ENCODE measurements at regions not wholly inside any gene's neighbourhood (a gene's known extent, or its start where the extent isn't known, plus 50 kb on each side); places are given as distances from the start of the nearest gene placed in this dataset.
A peak's percentile ranks its signal among the peaks of the same experiment; 100 is the strongest.

GRCh38 chr3:8317661-8318649 lies 183.7 kb upstream of the LMCD1 start:
- TF ChIP-seq CTCF (IDR thresholded peaks at IDR 0.05) (no peak), POLR2AphosphoS5 (IDR thresholded peaks at IDR 0.05) (no peak), EP300 (IDR thresholded peaks at IDR 0.05) (no peak), POLR2A (IDR thresholded peaks at IDR 0.05) (no peak)
- 57 to 73% (median 71%) methylated on average over 8 of the region's 8 CpGs for WGBS, 5 donors
- intact Hi-C loops (cut with DNase I; ENCODE audit: low total_unique reads): no loop called here

GRCh38 chr3:8319935-8320634 lies 181.5 kb upstream of the LMCD1 start:
- 59 to 73% (median 67%) methylated on average over 2 of the region's 2 CpGs for WGBS, 5 donors
- Histone ChIP-seq H3K27me3 (no peaks in the 10 kb centered on the region), H3K27ac (no peak overlapping the region), H3K4me3 (no peak overlapping the region), H3K36me3 (no peaks in the 10 kb centered on the region), H3K9me3 (no peaks in the 10 kb centered on the region), H3K4me1 (peaks cover 0 to 10% (median 0%) of the 10 kb centered on the region in 4 donors)
- no peak for TF ChIP-seq EP300 (IDR thresholded peaks at IDR 0.05)
- no peak for TF ChIP-seq POLR2A (IDR thresholded peaks at IDR 0.05)
- TF ChIP-seq POLR2AphosphoS5 (IDR thresholded peaks at IDR 0.05): no peak
- no peak for TF ChIP-seq CTCF (IDR thresholded peaks at IDR 0.05)
- DNase-seq: no peak
- intact Hi-C loops (cut with DNase I; ENCODE audit: low total_unique reads): no loop called here

More at GRCh38 chr3:8317661-8318649, 183.7 kb upstream of the LMCD1 start:
- peaks cover 0 to 25% (median 0%) of the 10 kb centered on the region in 4 donors for H3K4me1 ChIP-seq
- no peak overlapping the region for H3K27ac ChIP-seq
- DNase-seq: peak in 1 of 2 donors; percentile 52
- no peaks in the 10 kb centered on the region for H3K27me3 ChIP-seq
- H3K4me3 ChIP-seq: no peak overlapping the region
- H3K36me3 ChIP-seq: no peaks in the 10 kb centered on the region
- no peaks in the 10 kb centered on the region for H3K9me3 ChIP-seq

GRCh38 chr3:8320711-8321458 lies 180.7 kb upstream of the LMCD1 start:
- H3K9me3 ChIP-seq: no peaks in the 10 kb centered on the region
- 70 to 85% (median 76%) methylated on average over 6 of the region's 6 CpGs for WGBS, 5 donors
- intact Hi-C loops (cut with DNase I; ENCODE audit: low total_unique reads): no loop called here
- H3K27ac ChIP-seq: no peak overlapping the region
- no peaks in the 10 kb centered on the region for H3K36me3 ChIP-seq
- DNase-seq: no peak
- no peak overlapping the region for H3K4me3 ChIP-seq
- no peaks in the 10 kb centered on the region for H3K27me3 ChIP-seq
- H3K4me1 ChIP-seq: peaks cover 0 to 6% (median 0%) of the 10 kb centered on the region in 4 donors
- TF ChIP-seq POLR2AphosphoS5 (IDR thresholded peaks at IDR 0.05) (no peak), EP300 (IDR thresholded peaks at IDR 0.05) (no peak), POLR2A (IDR thresholded peaks at IDR 0.05) (no peak)

- peak; percentile 48 to 66 for DNase-seq
- H3K9me3 ChIP-seq: no peaks in the 10 kb centered on the region
- WGBS, 5 donors: 74 to 85% (median 77%) methylated on average over 3 of the region's 3 CpGs
- intact Hi-C loops (cut with DNase I; ENCODE audit: low total_unique reads): no loop called here
- no peaks in the 10 kb centered on the region for H3K4me1 ChIP-seq
- H3K27me3 ChIP-seq: no peaks in the 10 kb centered on the region
- no peaks in the 10 kb centered on the region for H3K36me3 ChIP-seq
- H3K4me3 ChIP-seq: no peak overlapping the region
- no peak overlapping the region for H3K27ac ChIP-seq
- TF ChIP-seq CTCF (IDR thresholded peaks at IDR 0.05) (peak in 2 of 7 experiments; percentile 9 to 24), POLR2AphosphoS5 (IDR thresholded peaks at IDR 0.05) (no peak)
Measured at GRCh38 chr3:8324747-8325146, 176.9 kb upstream of the LMCD1 start.

Measured in stomach (tissue), 8 donors.